SIG-M5 treated with dmso at 0.1 percent for 504 hours (cell line): ENCODE measurements at regions not wholly inside any gene's neighbourhood (a gene's known extent, or its start where the extent isn't known, plus 50 kb on each side); places are given as distances from the start of the nearest gene placed in this dataset.
"Not testable (repeated sequence)": the region's sequence is repeated elsewhere in the genome, so short reads cannot be mapped to it uniquely, and the experiment has no call there.

Experiments used
- DNase-seq: peaks from one replicate; lab custom pipeline; 2025; ENCODE audit not compliant: unreplicated experiment; lab: John Stamatoyannopoulos, UW

- DNase-seq = no peak
Observed at GRCh38 chr2:58620896-58621295, 379.8 kb upstream of the FANCL start.

GRCh38 chr2:58620093-58620492 is 379.0 kb upstream of the FANCL start:
- DNase-seq = no peak

- DNase-seq = no peak
Observed at GRCh38 chr2:58616961-58617360, 375.8 kb upstream of the FANCL start.

GRCh38 chr2:58614219-58614618 is 373.1 kb upstream of the FANCL start:
- no peak for DNase-seq

GRCh38 chr2:58612973-58613372 is 371.8 kb upstream of the FANCL start:
- DNase-seq = no peak

- DNase-seq = peak; percentile 76
Observed at GRCh38 chr2:58609326-58609725, 368.2 kb upstream of the FANCL start.

GRCh38 chr2:58608146-58608545 is 367.0 kb upstream of the FANCL start:
- DNase-seq = no peak

- no peak for DNase-seq
Observed at GRCh38 chr2:58607448-58607847, 366.3 kb upstream of the FANCL start.

GRCh38 chr2:58606799-58607198 is 365.7 kb upstream of the FANCL start:
- no peak for DNase-seq

- no peak for DNase-seq
Observed at GRCh38 chr2:58604096-58604495, 363.0 kb upstream of the FANCL start.

GRCh38 chr2:58601017-58601416 is 359.9 kb upstream of the FANCL start:
- DNase-seq = no peak

- no peak for DNase-seq
Observed at GRCh38 chr2:58598171-58598570, 357.0 kb upstream of the FANCL start.

GRCh38 chr2:58595714-58596113 is 354.6 kb upstream of the FANCL start:
- no peak for DNase-seq

GRCh38 chr2:58594762-58595161 is 353.6 kb upstream of the FANCL start:
- DNase-seq = no peak

GRCh38 chr2:58594175-58594574 is 353.1 kb upstream of the FANCL start:
- DNase-seq = no peak

GRCh38 chr2:58586178-58586577 is 345.1 kb upstream of the FANCL start:
- not testable (repeated sequence) for DNase-seq

GRCh38 chr2:58585233-58585632 is 344.1 kb upstream of the FANCL start:
- DNase-seq = no peak

- DNase-seq = no peak
Observed at GRCh38 chr2:58584606-58585118, 343.5 kb upstream of the FANCL start.

GRCh38 chr2:58578276-58578675 is 337.2 kb upstream of the FANCL start:
- no peak for DNase-seq

- no peak for DNase-seq
Observed at GRCh38 chr2:58574873-58575272, 333.7 kb upstream of the FANCL start.

GRCh38 chr2:58572731-58573130 is 331.6 kb upstream of the FANCL start:
- no peak for DNase-seq

- DNase-seq = peak; percentile 80
Observed at GRCh38 chr2:58571181-58571852, 330.2 kb upstream of the FANCL start.
